ENCODE measurements at regions not wholly inside any gene's neighbourhood (a gene's known extent, or its start where the extent isn't known, plus 50 kb on each side); places are given as distances from the start of the nearest gene placed in this dataset.
A peak's percentile ranks its signal among the peaks of the same experiment; 100 is the strongest.

GRCh38 chr15:93495799-93496637 is 407.0 kb upstream of the RGMA start:
- DNase-seq, result peak in 2 of 42 donors; percentile 6 to 7
- intact Hi-C loops (cut with DNase I), result no loop called here

GRCh38 chr15:93493172-93493571 is 404.2 kb upstream of the RGMA start:
- no peak for DNase-seq
- intact Hi-C loops (cut with DNase I), result no loop called here

GRCh38 chr15:93491291-93491690 is 402.3 kb upstream of the RGMA start:
- DNase-seq, result no peak
- intact Hi-C loops (cut with DNase I), result no loop called here

GRCh38 chr15:93488296-93488713 is 399.3 kb upstream of the RGMA start:
- intact Hi-C loops (cut with DNase I), result no loop called here

GRCh38 chr15:93486407-93487117 is 397.6 kb upstream of the RGMA start:
- DNase-seq, result no peak
- intact Hi-C loops (cut with DNase I), result no loop called here

More at GRCh38 chr15:93488296-93488713, 399.3 kb upstream of the RGMA start:
- DNase-seq, result no peak

- intact Hi-C loops (cut with DNase I), result no loop called here
- DNase-seq, result no peak
These were observed 396.7 kb upstream of the RGMA start for GRCh38 chr15:93485438-93486327.

GRCh38 chr15:93483923-93484322 is 394.9 kb upstream of the RGMA start:
- intact Hi-C loops (cut with DNase I), result no loop called here
- no peak for DNase-seq

GRCh38 chr15:93482731-93483130 is 393.7 kb upstream of the RGMA start:
- intact Hi-C loops (cut with DNase I), result no loop called here
- no peak for DNase-seq

- no peak for DNase-seq
- intact Hi-C loops (cut with DNase I), result no loop called here
These were observed 390.7 kb upstream of the RGMA start for GRCh38 chr15:93479715-93480114.

GRCh38 chr15:93478947-93479346 is 389.9 kb upstream of the RGMA start:
- intact Hi-C loops (cut with DNase I), result no loop called here
- no peak for DNase-seq

- no peak for DNase-seq
- intact Hi-C loops (cut with DNase I), result no loop called here
These were observed 388.7 kb upstream of the RGMA start for GRCh38 chr15:93477721-93478120.

GRCh38 chr15:93477188-93477587 is 388.2 kb upstream of the RGMA start:
- intact Hi-C loops (cut with DNase I), result no loop called here
- DNase-seq, result no peak

- DNase-seq, result peak in 4 of 42 donors; percentile 10 to 58 (median 16)
- intact Hi-C loops (cut with DNase I), result no loop called here
These were observed 387.6 kb upstream of the RGMA start for GRCh38 chr15:93476491-93477177.

GRCh38 chr15:93474728-93475127 is 385.7 kb upstream of the RGMA start:
- intact Hi-C loops (cut with DNase I), result no loop called here
- no peak for DNase-seq

GRCh38 chr15:93469994-93470393 is 381.0 kb upstream of the RGMA start:
- no peak for DNase-seq
- intact Hi-C loops (cut with DNase I), result no loop called here

- DNase-seq, result peak in 9 of 42 donors; percentile 4 to 81 (median 51)
- intact Hi-C loops (cut with DNase I), result no loop called here
These were observed 378.3 kb upstream of the RGMA start for GRCh38 chr15:93467337-93467736.

- DNase-seq, result no peak
- intact Hi-C loops (cut with DNase I), result no loop called here
These were observed 377.4 kb upstream of the RGMA start for GRCh38 chr15:93466380-93466779.

- no peak for DNase-seq
- intact Hi-C loops (cut with DNase I), result no loop called here
These were observed 373.7 kb upstream of the RGMA start for GRCh38 chr15:93462690-93463089.

GRCh38 chr15:93460717-93461116 is 371.7 kb upstream of the RGMA start:
- no peak for DNase-seq
- intact Hi-C loops (cut with DNase I), result no loop called here
